Nephron (organoid): ENCODE measurements at regions not wholly inside any gene's neighbourhood (a gene's known extent, or its start where the extent isn't known, plus 50 kb on each side); places are given as distances from the start of the nearest gene placed in this dataset.

Experiments used
- H3K27ac Mint-ChIP-seq, 3 experiments: 2 replicates each; pipeline ENCODE4 v1.8.0; 2020; ENCODE audit warnings: mixed read lengths in 3 of 3, mild to moderate bottlenecking in 2 of 3, moderate library complexity in 1 of 3
- H3K27me3 Mint-ChIP-seq: 2 replicates; pipeline ENCODE4 v1.8.0; 2021; ENCODE audit warnings: low read depth, mild to moderate bottlenecking, moderate library complexity, mixed read lengths
- H3K36me3 Mint-ChIP-seq: 2 replicates; pipeline ENCODE4 v1.8.0; 2020; ENCODE audit warnings: low read depth, mixed read lengths
- H3K4me1 Mint-ChIP-seq: 2 replicates; pipeline ENCODE4 v1.8.0; 2020; ENCODE audit warnings: mixed read lengths
- H3K4me3 Mint-ChIP-seq, 3 experiments: 2 replicates each; pipeline ENCODE4 v1.8.0; 2020; ENCODE audit warnings: mild to moderate bottlenecking in 3 of 3, mixed read lengths in 3 of 3, moderate library complexity in 2 of 3
- H3K9me3 Mint-ChIP-seq: 2 replicates; pipeline ENCODE4 v1.8.0; 2020; ENCODE audit warnings: mixed read lengths
- CTCF ChIP-seq, 3 experiments: fragments of 200-600 bp; sonication (generic); IDR thresholded peaks; one replicate each; pipeline ENCODE4 v1.5.0; 2021; ENCODE audit warnings: antibody characterized with exemption in 3 of 3; ENCODE audit not compliant: unreplicated experiment in 3 of 3

- Mint-ChIP-seq H3K36me3 (no peaks in the 10 kb centered on the region), H3K9me3 (peaks cover 8% of the 10 kb centered on the region), H3K4me3 (no peak overlapping the region), H3K4me1 (no peaks in the 10 kb centered on the region), H3K27ac (no peak overlapping the region), H3K27me3 (no peaks in the 10 kb centered on the region)
- TF ChIP-seq CTCF (IDR thresholded peaks at IDR 0.05; ENCODE audit: unreplicated experiment in 3 of 3): no peak
Measured at GRCh38 chr12:22788913-22789312, 163.9 kb downstream of the ETNK1 start.

GRCh38 chr12:22792138-22792537 lies 167.2 kb downstream of the ETNK1 start:
- Mint-ChIP-seq H3K9me3 (peaks cover 8% of the 10 kb centered on the region), H3K27me3 (no peaks in the 10 kb centered on the region), H3K36me3 (no peaks in the 10 kb centered on the region), H3K4me3 (no peak overlapping the region), H3K4me1 (peaks cover 4% of the 10 kb centered on the region), H3K27ac (no peak overlapping the region)
- TF ChIP-seq CTCF (IDR thresholded peaks at IDR 0.05; ENCODE audit: unreplicated experiment in 3 of 3): no peak

- Mint-ChIP-seq H3K27ac (no peak overlapping the region), H3K36me3 (no peaks in the 10 kb centered on the region), H3K27me3 (no peaks in the 10 kb centered on the region), H3K9me3 (peaks cover 3% of the 10 kb centered on the region), H3K4me1 (peaks cover 14% of the 10 kb centered on the region), H3K4me3 (no peak overlapping the region)
- no peak for TF ChIP-seq CTCF (IDR thresholded peaks at IDR 0.05; ENCODE audit: unreplicated experiment in 3 of 3)
Measured at GRCh38 chr12:22794017-22794416, 169.0 kb downstream of the ETNK1 start.

- Mint-ChIP-seq H3K36me3 (no peaks in the 10 kb centered on the region), H3K4me1 (peaks cover 14% of the 10 kb centered on the region), H3K27me3 (no peaks in the 10 kb centered on the region), H3K27ac (peak overlapping the region; percentile 21 to 47 (median 42)), H3K4me3 (no peak overlapping the region), H3K9me3 (no peaks in the 10 kb centered on the region)
- no peak for TF ChIP-seq CTCF (IDR thresholded peaks at IDR 0.05; ENCODE audit: unreplicated experiment in 3 of 3)
Measured at GRCh38 chr12:22796941-22797630, 172.1 kb downstream of the ETNK1 start.

GRCh38 chr12:22797701-22798100 lies 172.7 kb downstream of the ETNK1 start:
- Mint-ChIP-seq H3K4me3 (no peak overlapping the region), H3K4me1 (peaks cover 14% of the 10 kb centered on the region), H3K27me3 (no peaks in the 10 kb centered on the region), H3K9me3 (no peaks in the 10 kb centered on the region), H3K36me3 (no peaks in the 10 kb centered on the region), H3K27ac (peak overlapping the region; percentile 8 to 56 (median 47))
- TF ChIP-seq CTCF (IDR thresholded peaks at IDR 0.05; ENCODE audit: unreplicated experiment in 3 of 3): no peak

- H3K4me1 Mint-ChIP-seq: peaks cover 14% of the 10 kb centered on the region
- no peaks in the 10 kb centered on the region for H3K27me3 Mint-ChIP-seq
- H3K27ac Mint-ChIP-seq: peak overlapping the region in 2 of 3 experiments; percentile 8 to 56
- no peak for TF ChIP-seq CTCF (IDR thresholded peaks at IDR 0.05; ENCODE audit: unreplicated experiment in 3 of 3)
- H3K9me3 Mint-ChIP-seq: no peaks in the 10 kb centered on the region
- no peak overlapping the region for H3K4me3 Mint-ChIP-seq
- H3K36me3 Mint-ChIP-seq: no peaks in the 10 kb centered on the region
Measured at GRCh38 chr12:22798116-22798515, 173.1 kb downstream of the ETNK1 start.
